ENCODE measurements at regions not wholly inside any gene's neighbourhood (a gene's known extent, or its start where the extent isn't known, plus 50 kb on each side); places are given as distances from the start of the nearest gene placed in this dataset.

- Mint-ChIP-seq H3K9me3 (no peaks in the 10 kb centered on the region), H3K27me3 (ENCODE audit: low read depth) (no peaks in the 10 kb centered on the region), H3K4me1 (peaks cover 0 to 4% of the 10 kb centered on the region in 2 experiments; a peak in 1 of 4 replicates), H3K36me3 (ENCODE audit: insufficient read depth in 1 of 3, low read depth in 3 of 3) (peaks cover 0 to 2% (median 0%) of the 10 kb centered on the region in 3 experiments; a peak in 1 of 7 replicates), H3K4me3 (no peak overlapping the region), H3K27ac (no peak overlapping the region)
- no peak overlapping the region for H2AK5ac ChIP-seq (ENCODE audit: insufficient read length, low read length)
- no peaks in the 10 kb centered on the region for H4K20me1 ChIP-seq (ENCODE audit: control insufficient read depth, insufficient read depth, insufficient read length)
- no peak overlapping the region for H4K8ac ChIP-seq (replicated peaks; ENCODE audit: insufficient read length, low read depth, low read length)
- H3K56ac ChIP-seq (ENCODE audit: insufficient read length, low read depth, low read length): no peak overlapping the region
- H3K4me1 ChIP-seq (ENCODE audit: insufficient read depth, low read length): no peaks in the 10 kb centered on the region
- H3K79me1 ChIP-seq (ENCODE audit: insufficient read depth, low read depth, low read length, poor library complexity, severe bottlenecking): no peaks in the 10 kb centered on the region
- H2BK12ac ChIP-seq (ENCODE audit: insufficient read length, low read depth, low read length): no peak overlapping the region
- H3K79me2 ChIP-seq (ENCODE audit: insufficient read depth, low read length): no peaks in the 10 kb centered on the region
- no peak overlapping the region for H3T11ph ChIP-seq (ENCODE audit: low read length)
- H2BK120ac ChIP-seq (ENCODE audit: low read depth, low read length, poor library complexity, severe bottlenecking): no peak overlapping the region
- TF ChIP-seq CTCF (conservative IDR thresholded peaks at IDR 0.05): no peak
- H3K4me2 ChIP-seq (ENCODE audit: insufficient read depth, insufficient read length, low read length): no peak overlapping the region
- H3K14ac ChIP-seq (ENCODE audit: insufficient read depth, low read length): no peak overlapping the region
- H4K91ac ChIP-seq (ENCODE audit: insufficient read length, low read depth, low read length): no peak overlapping the region
- no peak overlapping the region for H4K5ac ChIP-seq (ENCODE audit: insufficient read length, low read depth, low read length)
- H3K27me3 ChIP-seq (ENCODE audit: insufficient read depth, low read length): no peaks in the 10 kb centered on the region
- no peak overlapping the region for H2BK15ac ChIP-seq (ENCODE audit: low read depth, low read length)
- H3K27ac ChIP-seq (ENCODE audit: insufficient read length, low read depth, low read length): no peak overlapping the region
- no peak overlapping the region for H3K23ac ChIP-seq (ENCODE audit: insufficient read length, low read depth, low read length)
- H2AFZ ChIP-seq (ENCODE audit: low read length): no peak overlapping the region
- no peaks in the 10 kb centered on the region for H3K9me3 ChIP-seq (ENCODE audit: control insufficient read depth, low read depth, low read length)
- H3K23me2 ChIP-seq (ENCODE audit: insufficient read length, low read depth, low read length, poor library complexity, severe bottlenecking): no peaks in the 10 kb centered on the region
- WGBS (ENCODE audit: extremely low coverage, insufficient read length, low lambda C conversion rate): no CpG with 5 or more reads among the region's 1 CpG
- DNase-seq: no peak
- no peak overlapping the region for H3K9ac ChIP-seq (ENCODE audit: extremely low read depth, insufficient read length, low read length)
- no peak overlapping the region for H3K4ac ChIP-seq (ENCODE audit: low read depth, low read length)
- H3K18ac ChIP-seq (ENCODE audit: insufficient read length, low read depth, low read length): no peak overlapping the region
- no peak overlapping the region for H2BK20ac ChIP-seq (ENCODE audit: low read depth, low read length, poor library complexity, severe bottlenecking)
- no peak overlapping the region for H2BK5ac ChIP-seq (ENCODE audit: insufficient read length, low read length)
Observed at GRCh38 chr5:117065161-117065560, 490.5 kb upstream of the SEMA6A start.
